ENCODE measurements at regions not wholly inside any gene's neighbourhood (a gene's known extent, or its start where the extent isn't known, plus 50 kb on each side); places are given as distances from the start of the nearest gene placed in this dataset.

- TF ChIP-seq CTCF (conservative IDR thresholded peaks at IDR 0.05 in 1 of 2, IDR thresholded peaks at IDR 0.05 in 1 of 2; ENCODE audit: low read depth in 1 of 2, low read length in 2 of 2) = no peak
- no peak for TF ChIP-seq EZH2 (IDR thresholded peaks at IDR 0.05; ENCODE audit: low read length, missing control alignments)
Observed at GRCh38 chr3:186481526-186481925, 62.7 kb downstream of the CRYGS start.
